D341Med (cell line): ENCODE measurements at regions not wholly inside any gene's neighbourhood (a gene's known extent, or its start where the extent isn't known, plus 50 kb on each side); places are given as distances from the start of the nearest gene placed in this dataset.

Experiments
- DNase-seq: peaks from one replicate; pipeline ENCODE4 v3.0.0; 2012; ENCODE audit warnings: low spot score

GRCh38 chr4:31059753-31060522 lies 339.8 kb downstream of the PCDH7 start:
- no peak for DNase-seq

GRCh38 chr4:31065086-31065485 lies 344.9 kb downstream of the PCDH7 start:
- DNase-seq: no peak

- DNase-seq: no peak
Measured at GRCh38 chr4:31068257-31069075, 348.3 kb downstream of the PCDH7 start.

GRCh38 chr4:31069151-31069550 lies 349.0 kb downstream of the PCDH7 start:
- no peak for DNase-seq

GRCh38 chr4:31071508-31072486 lies 351.6 kb downstream of the PCDH7 start:
- DNase-seq: no peak

- DNase-seq: no peak
Measured at GRCh38 chr4:31075969-31076368, 355.8 kb downstream of the PCDH7 start.

- DNase-seq: no peak
Measured at GRCh38 chr4:31078661-31079060, 358.5 kb downstream of the PCDH7 start.

- DNase-seq: no peak
Measured at GRCh38 chr4:31080887-31081286, 360.7 kb downstream of the PCDH7 start.

GRCh38 chr4:31081366-31081765 lies 361.2 kb downstream of the PCDH7 start:
- no peak for DNase-seq

- DNase-seq: peak; percentile 27
Measured at GRCh38 chr4:31083456-31083855, 363.3 kb downstream of the PCDH7 start.

- DNase-seq: no peak
Measured at GRCh38 chr4:31084806-31085416, 364.7 kb downstream of the PCDH7 start.

- DNase-seq: no peak
Measured at GRCh38 chr4:31085689-31086088, 365.5 kb downstream of the PCDH7 start.

GRCh38 chr4:31086756-31087330 lies 366.7 kb downstream of the PCDH7 start:
- no peak for DNase-seq

GRCh38 chr4:31088600-31089230 lies 368.5 kb downstream of the PCDH7 start:
- DNase-seq: no peak

- no peak for DNase-seq
Measured at GRCh38 chr4:31089815-31090214, 369.6 kb downstream of the PCDH7 start.

- DNase-seq: no peak
Measured at GRCh38 chr4:31094474-31094873, 374.3 kb downstream of the PCDH7 start.

- DNase-seq: no peak
Measured at GRCh38 chr4:31097999-31098398, 377.8 kb downstream of the PCDH7 start.

- DNase-seq: no peak
Measured at GRCh38 chr4:31100536-31100935, 380.4 kb downstream of the PCDH7 start.

- DNase-seq: no peak
Measured at GRCh38 chr4:31104043-31104442, 383.9 kb downstream of the PCDH7 start.

- no peak for DNase-seq
Measured at GRCh38 chr4:31104577-31104976, 384.4 kb downstream of the PCDH7 start.

- no peak for DNase-seq
Measured at GRCh38 chr4:31106419-31106818, 386.2 kb downstream of the PCDH7 start.
